Panc1 (cell line): ENCODE measurements at regions not wholly inside any gene's neighbourhood (a gene's known extent, or its start where the extent isn't known, plus 50 kb on each side); places are given as distances from the start of the nearest gene placed in this dataset.
"Not testable (repeated sequence)": the region's sequence is repeated elsewhere in the genome, so short reads cannot be mapped to it uniquely, and the experiment has no call there.

Source experiments
- CTCF ChIP-seq: fragments of 450-650 bp; IDR thresholded peaks from 2 replicates; pipeline ENCODE4 v1.5.1; 2017; ENCODE audit warnings: mild to moderate bottlenecking
- POLR2AphosphoS5 ChIP-seq: IDR thresholded peaks from 2 replicates; pipeline ENCODE4 v1.6.1; 2012; ENCODE audit warnings: mild to moderate bottlenecking, low read depth, low read length, moderate library complexity
- REST ChIP-seq, 2 experiments: IDR thresholded peaks; 2 replicates each; pipeline ENCODE4 v1.6.1; 2011 to 2012; ENCODE audit warnings: low read depth in 2 of 2, control low read depth in 1 of 2, low read length in 1 of 2, mild to moderate bottlenecking in 1 of 2, moderate library complexity in 1 of 2; ENCODE audit not compliant: insufficient read depth in 1 of 2
- TCF7L2 ChIP-seq: IDR thresholded peaks from 2 replicates; pipeline ENCODE4 v1.6.1; 2011; ENCODE audit warnings: mild to moderate bottlenecking, low read depth, low read length, inconsistent platforms

DNA sequence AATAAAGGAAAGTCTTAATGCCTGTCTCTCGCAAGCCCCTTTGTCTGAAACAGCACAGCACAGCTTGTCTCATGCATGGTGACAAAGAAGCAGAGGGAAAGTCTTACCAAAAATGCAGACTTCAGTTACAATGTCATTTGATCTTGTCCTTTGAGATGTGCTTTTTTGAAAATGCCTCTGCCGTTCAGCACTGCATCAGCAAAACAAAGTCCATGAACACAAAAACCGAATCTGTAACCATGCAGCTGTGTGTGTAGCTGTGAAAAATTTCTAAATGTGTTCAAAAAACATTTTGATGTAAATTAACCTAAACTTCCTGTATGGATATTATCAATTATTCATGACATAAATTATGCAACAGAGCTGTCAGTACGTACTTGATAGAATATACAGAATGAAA, 391.9 kb upstream of the FRG2C start:
- not testable (repeated sequence) for TF ChIP-seq POLR2AphosphoS5; CTCF; REST (IDR thresholded peaks at IDR 0.05; ENCODE audit: insufficient read depth in 1 of 2, low read depth in 2 of 2, low read length in 1 of 2); TCF7L2
